ENCODE measurements at regions not wholly inside any gene's neighbourhood (a gene's known extent, or its start where the extent isn't known, plus 50 kb on each side); places are given as distances from the start of the nearest gene placed in this dataset.

DNA sequence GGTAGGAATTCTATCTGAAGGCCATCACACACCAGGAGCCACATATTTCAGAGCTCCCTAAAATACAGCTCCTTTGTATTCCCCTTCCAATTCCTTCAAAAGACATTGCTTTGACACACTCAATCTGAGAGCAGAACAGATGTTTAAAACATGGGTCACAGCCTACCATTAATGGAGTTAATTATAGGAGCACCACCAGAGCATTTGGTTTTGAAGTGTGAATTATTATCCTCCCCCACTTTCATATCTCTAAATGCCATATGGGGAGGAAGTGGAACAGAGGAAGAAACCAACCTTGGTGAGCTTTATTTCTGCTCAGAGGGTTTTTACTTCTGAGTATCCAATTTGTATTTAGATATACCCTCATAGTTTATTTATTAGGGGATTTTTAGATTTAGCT is 50.7 kb upstream of the TNFRSF21 start:
- ATAC-seq: no peak
- Mint-ChIP-seq H3K36me3 (no peaks in the 10 kb centered on the region), H3K9me3 (no peaks in the 10 kb centered on the region), H3K27ac (no peak overlapping the region), H3K4me3 (no peak overlapping the region), H3K27me3 (peaks cover 33% of the 10 kb centered on the region), H3K4me1 (peaks cover 8% of the 10 kb centered on the region)

DNA sequence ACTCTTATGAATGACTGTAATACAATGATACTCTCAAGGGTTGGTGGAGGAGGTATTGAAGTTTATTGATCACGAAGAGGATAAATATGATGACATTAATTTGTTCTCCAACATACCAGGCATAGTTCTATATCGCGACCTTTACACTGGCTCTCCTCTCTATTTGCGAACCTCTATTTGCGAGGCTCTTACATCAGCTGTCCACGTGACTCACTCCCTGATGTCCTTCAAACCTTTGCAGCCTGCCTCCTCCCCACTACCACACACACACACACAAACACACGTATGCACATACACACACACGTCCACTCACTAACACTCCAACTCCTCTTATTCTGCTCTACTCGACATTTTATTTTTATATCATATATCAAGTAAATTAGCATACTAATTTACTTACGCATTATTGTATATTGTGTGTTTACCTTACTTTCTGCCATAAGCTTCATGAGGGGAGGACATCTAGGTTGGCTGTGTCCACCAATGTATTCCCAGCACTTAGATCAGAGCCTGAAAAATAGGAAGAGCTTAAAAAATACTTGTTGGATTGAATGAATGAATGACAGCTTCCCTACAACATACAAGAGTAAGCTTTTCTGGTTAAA is 53.3 kb upstream of the TNFRSF21 start:
- H3K27ac Mint-ChIP-seq: no peak overlapping the region
- H3K4me3 Mint-ChIP-seq: no peak overlapping the region
- no peak for ATAC-seq
- no peaks in the 10 kb centered on the region for H3K36me3 Mint-ChIP-seq
- peaks cover 8% of the 10 kb centered on the region for H3K4me1 Mint-ChIP-seq
- peaks cover 33% of the 10 kb centered on the region for H3K27me3 Mint-ChIP-seq
- no peaks in the 10 kb centered on the region for H3K9me3 Mint-ChIP-seq

DNA sequence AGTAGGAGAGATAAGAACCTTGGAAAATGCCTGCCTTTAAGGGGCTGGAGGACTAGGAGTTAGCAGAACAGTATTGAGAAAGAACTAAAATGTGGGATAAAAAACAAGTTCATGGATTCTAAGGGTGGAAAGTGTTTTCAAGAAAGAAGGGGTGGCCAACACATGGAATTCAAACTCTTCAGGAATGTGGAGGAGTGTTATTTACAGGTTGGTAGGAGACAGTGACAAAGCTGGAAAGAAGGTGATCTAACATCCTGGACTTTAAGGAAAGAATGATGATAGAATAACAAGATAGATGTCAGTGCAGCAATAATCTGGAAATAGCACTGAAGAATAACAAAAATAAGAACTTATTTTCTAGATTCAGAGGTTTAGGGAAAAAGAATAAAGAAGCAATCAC is 54.0 kb upstream of the TNFRSF21 start:
- Mint-ChIP-seq H3K4me1 (peaks cover 8% of the 10 kb centered on the region), H3K4me3 (no peak overlapping the region), H3K27ac (no peak overlapping the region), H3K36me3 (no peaks in the 10 kb centered on the region), H3K9me3 (no peaks in the 10 kb centered on the region), H3K27me3 (peaks cover 33% of the 10 kb centered on the region)
- no peak for ATAC-seq

DNA sequence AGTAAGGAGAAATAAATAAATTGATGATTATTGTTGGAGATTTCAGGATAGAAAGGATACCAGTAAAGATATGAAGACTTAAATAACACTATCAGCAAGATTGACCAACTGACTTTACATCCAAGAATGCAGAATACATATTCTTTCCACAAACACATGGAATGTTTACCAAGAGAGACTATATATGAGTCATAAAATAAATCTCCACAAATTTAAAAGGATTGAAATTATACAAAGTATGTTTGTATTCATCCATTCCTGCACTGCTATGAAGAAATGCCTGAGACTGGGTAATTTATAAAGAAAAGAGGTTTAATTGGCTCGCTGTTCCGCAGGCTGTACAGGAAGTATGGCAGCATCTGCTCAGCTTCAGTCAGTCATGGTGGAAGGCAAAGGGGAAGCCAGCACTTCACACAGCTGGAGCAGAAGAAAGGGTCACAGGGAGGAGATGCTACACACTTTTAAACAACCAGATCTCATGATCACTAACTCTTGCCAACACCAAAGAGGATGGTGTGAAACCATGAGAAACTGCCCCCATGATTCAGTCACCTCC is 56.7 kb upstream of the TNFRSF21 start:
- ATAC-seq: no peak
- no peaks in the 10 kb centered on the region for H3K4me1 Mint-ChIP-seq
- H3K27me3 Mint-ChIP-seq: peaks cover 28% of the 10 kb centered on the region
- H3K9me3 Mint-ChIP-seq: no peaks in the 10 kb centered on the region
- no peak overlapping the region for H3K4me3 Mint-ChIP-seq
- no peaks in the 10 kb centered on the region for H3K36me3 Mint-ChIP-seq
- H3K27ac Mint-ChIP-seq: no peak overlapping the region

DNA sequence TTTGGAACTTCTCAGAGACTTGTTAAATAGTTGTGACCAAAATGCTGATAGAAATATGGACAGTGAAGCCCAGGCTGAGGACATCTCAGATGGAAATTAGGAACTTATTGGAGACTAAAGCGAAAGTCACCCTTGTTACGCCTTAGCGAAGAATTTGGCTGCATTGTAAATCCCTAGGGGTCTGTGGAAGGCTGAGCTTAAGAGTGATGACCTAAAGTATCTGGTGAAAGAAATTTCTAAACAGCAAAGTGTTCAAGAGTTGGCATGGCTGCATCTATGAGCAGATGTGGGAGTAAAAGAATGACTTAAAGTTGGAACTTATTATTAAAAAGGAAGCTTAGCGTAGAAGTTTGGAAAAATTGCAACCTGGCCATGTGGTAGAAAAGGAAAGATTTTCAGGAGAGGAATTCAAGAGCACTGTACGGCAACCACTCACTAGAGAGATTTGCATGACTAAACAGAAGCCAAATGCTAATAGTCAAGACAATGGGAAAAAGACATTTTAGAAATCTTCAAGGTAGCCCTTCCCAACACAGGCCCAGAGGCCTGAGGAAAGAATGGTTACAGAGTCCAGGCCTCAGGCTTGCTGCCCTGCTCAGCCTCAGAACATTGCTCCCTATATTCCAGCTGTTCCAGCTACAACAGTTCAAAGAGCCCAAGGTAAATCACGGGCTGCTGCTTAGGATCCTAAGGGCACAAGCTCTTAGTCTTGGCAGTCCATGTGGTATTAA is 61.6 kb upstream of the TNFRSF21 start:
- H3K36me3 Mint-ChIP-seq: no peaks in the 10 kb centered on the region
- H3K4me1 Mint-ChIP-seq: peaks cover 7% of the 10 kb centered on the region
- H3K9me3 Mint-ChIP-seq: no peaks in the 10 kb centered on the region
- no peak overlapping the region for H3K4me3 Mint-ChIP-seq
- no peak for ATAC-seq
- H3K27ac Mint-ChIP-seq: no peak overlapping the region
- no peaks in the 10 kb centered on the region for H3K27me3 Mint-ChIP-seq

DNA sequence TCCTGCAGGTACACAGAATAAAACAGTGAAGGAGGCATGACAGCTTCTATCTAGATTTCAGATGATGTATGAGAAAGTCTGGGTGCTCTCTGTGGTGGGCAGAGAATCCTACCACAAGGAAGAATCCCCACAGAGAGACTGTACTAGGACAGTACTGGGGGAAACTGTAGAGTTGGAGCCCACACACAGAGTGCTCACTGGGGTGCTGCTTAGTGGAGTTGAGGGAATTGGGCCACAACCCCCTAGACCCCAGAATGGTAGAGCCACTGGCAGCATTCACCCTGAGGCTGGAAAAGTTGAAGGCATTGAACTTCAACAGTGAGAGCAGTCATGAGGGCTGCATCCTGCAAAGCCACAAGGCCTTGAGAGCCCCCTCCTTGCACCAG is 62.2 kb upstream of the TNFRSF21 start:
- no peaks in the 10 kb centered on the region for H3K36me3 Mint-ChIP-seq
- peaks cover 7% of the 10 kb centered on the region for H3K4me1 Mint-ChIP-seq
- H3K4me3 Mint-ChIP-seq: no peak overlapping the region
- no peaks in the 10 kb centered on the region for H3K9me3 Mint-ChIP-seq
- ATAC-seq: peak; percentile 36
- H3K27me3 Mint-ChIP-seq: no peaks in the 10 kb centered on the region
- H3K27ac Mint-ChIP-seq: no peak overlapping the region

DNA sequence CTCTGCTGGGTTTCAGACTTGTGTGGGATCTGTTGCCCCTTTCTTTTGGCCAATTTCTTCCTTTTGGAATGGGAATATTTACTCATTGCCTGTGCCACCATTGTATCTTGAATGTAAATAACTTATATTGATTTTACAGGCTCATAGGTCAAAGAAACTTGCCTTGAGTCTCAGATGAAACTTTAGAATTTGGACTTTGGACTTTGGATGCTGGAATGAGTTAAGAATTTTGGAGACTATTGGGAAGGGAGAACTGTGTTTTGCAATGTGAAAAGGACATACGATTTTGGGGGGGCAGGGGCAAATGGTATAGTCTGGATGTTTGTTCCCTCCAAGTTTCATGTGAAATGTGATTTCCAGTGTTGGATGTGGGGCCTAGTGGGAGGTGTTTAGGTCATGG is 62.6 kb upstream of the TNFRSF21 start:
- no peaks in the 10 kb centered on the region for H3K9me3 Mint-ChIP-seq
- H3K36me3 Mint-ChIP-seq: no peaks in the 10 kb centered on the region
- peaks cover 7% of the 10 kb centered on the region for H3K4me1 Mint-ChIP-seq
- no peak overlapping the region for H3K4me3 Mint-ChIP-seq
- no peak for ATAC-seq
- no peaks in the 10 kb centered on the region for H3K27me3 Mint-ChIP-seq
- H3K27ac Mint-ChIP-seq: no peak overlapping the region

DNA sequence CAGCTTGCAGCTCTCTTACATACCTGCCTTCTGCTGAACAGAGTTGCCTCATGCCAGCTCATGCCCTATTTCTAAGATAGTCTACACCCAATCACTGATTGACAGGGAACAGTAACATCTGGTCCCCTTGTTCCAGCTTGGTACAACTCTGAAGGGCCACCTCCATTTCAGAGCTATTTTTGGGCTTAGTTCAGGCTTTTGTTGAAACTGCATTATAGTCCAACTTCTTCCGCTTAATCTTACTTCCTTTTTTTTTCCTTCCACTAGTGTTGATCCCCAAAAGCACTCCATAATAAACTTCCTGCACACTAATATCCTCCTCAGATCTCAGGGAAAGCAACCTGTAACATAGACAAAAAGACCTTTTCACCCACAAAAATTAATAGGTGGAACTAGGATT is 65.7 kb upstream of the TNFRSF21 start:
- Mint-ChIP-seq H3K4me3 (no peak overlapping the region), H3K4me1 (peaks cover 7% of the 10 kb centered on the region), H3K9me3 (no peaks in the 10 kb centered on the region), H3K36me3 (no peaks in the 10 kb centered on the region), H3K27me3 (peaks cover 12% of the 10 kb centered on the region), H3K27ac (no peak overlapping the region)
- no peak for ATAC-seq

DNA sequence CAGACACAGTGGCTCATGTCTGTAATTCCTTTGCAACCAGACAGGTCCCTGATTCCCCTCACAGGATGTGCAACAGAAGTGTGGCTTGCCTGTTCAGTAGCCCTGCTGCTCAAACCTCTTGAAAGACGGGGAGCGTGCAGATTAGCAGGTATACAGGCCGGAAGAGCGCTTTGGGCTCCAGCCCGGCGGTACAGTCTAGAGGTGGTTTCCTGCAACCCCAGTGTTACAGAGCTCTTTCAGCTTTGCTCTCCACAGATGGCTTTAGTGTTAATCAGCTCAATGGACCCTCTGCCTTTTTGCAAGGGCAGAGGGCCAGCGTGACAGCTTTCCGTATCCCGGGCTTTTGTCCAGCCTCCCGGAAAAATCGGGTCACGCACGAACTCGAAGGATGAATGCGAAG is 67.2 kb upstream of the TNFRSF21 start:
- no peaks in the 10 kb centered on the region for H3K36me3 Mint-ChIP-seq
- no peak overlapping the region for H3K4me3 Mint-ChIP-seq
- H3K27me3 Mint-ChIP-seq: peaks cover 20% of the 10 kb centered on the region
- peaks cover 7% of the 10 kb centered on the region for H3K4me1 Mint-ChIP-seq
- H3K27ac Mint-ChIP-seq: no peak overlapping the region
- ATAC-seq: no peak
- no peaks in the 10 kb centered on the region for H3K9me3 Mint-ChIP-seq

DNA sequence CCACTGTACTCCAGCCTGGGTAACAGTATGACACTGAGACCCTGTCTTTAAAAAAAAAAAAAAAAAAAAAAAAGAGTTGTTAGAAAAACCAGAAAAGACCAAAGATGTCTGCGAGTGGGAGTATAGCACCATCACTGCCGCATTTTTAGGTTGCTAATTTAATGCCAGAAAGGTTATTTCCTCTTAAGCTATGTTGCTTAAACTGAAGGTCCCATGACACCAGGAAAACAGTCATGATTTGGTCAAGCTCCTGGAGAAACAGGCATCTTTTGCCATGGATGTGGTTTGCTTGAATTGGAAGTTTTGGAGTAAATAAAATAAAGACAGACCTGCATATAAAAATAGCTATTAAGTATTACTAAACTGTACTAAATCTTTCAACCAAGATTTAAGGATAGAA is 68.3 kb upstream of the TNFRSF21 start:
- Mint-ChIP-seq H3K36me3 (no peaks in the 10 kb centered on the region), H3K27me3 (peaks cover 20% of the 10 kb centered on the region), H3K27ac (no peak overlapping the region), H3K4me3 (no peak overlapping the region), H3K9me3 (no peaks in the 10 kb centered on the region), H3K4me1 (peaks cover 7% of the 10 kb centered on the region)
- ATAC-seq: no peak

DNA sequence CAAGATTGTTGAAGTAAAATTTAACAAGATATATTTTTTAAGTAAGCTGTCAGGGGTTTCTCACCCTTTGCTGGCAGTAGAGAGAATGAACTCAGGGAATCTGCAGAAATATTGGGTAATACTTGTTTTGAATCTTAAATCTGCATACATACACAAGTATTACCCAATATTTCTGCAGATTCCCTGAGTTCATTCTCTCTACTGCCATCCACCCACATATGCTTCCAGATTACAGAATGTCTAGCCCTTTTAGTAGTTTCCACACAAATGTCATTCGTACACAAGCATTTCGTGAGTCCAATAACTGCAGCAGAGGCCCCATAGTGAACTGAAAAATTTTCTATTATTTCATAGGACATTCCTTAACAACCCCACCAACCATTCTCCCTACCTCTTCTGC is 69.6 kb upstream of the TNFRSF21 start:
- Mint-ChIP-seq H3K36me3 (no peaks in the 10 kb centered on the region), H3K9me3 (peaks cover 5% of the 10 kb centered on the region), H3K4me1 (peaks cover 7% of the 10 kb centered on the region), H3K27ac (no peak overlapping the region), H3K4me3 (no peak overlapping the region), H3K27me3 (peaks cover 20% of the 10 kb centered on the region)
- no peak for ATAC-seq

DNA sequence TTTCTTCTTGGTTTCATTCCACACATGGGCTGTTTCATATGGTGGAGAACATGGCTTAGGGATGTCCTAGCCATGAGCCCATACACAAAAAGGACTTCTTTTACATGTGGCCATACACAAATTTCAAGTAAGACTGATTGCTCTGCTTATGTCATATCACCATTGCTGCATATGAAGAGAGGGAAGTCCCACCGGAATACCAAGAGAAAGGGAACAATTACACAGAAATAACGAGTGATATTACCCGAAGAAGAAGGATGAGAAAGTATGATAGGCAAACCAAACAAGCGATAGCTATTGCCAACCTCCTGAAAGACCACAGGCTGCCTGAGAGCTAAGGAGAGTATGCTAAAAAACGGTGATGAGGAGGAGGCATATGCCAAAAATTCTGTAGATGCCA is 70.5 kb upstream of the TNFRSF21 start:
- Mint-ChIP-seq H3K36me3 (no peaks in the 10 kb centered on the region), H3K4me3 (no peak overlapping the region), H3K27ac (no peak overlapping the region), H3K27me3 (peaks cover 20% of the 10 kb centered on the region), H3K9me3 (peaks cover 5% of the 10 kb centered on the region), H3K4me1 (peaks cover 6% of the 10 kb centered on the region)
- ATAC-seq: no peak

DNA sequence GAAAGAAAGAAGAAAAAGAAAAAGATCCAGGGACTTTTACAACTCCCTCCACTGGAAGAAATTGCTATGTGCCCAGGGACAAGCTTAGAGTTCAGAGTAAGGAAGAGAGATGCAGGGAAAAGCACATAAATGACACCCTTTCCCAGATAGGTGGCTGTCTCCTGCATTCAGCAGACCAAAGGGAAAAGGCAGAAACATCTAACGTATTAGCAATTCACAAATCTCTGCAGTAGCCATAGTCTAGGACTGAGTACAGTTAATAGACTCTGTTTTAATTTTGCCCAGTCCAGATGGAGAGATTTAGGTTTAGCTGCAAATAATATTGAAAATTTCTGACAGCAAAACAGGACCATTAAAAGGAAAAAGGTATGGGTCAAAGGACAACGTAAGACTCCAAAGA is 71.3 kb upstream of the TNFRSF21 start:
- peaks cover 5% of the 10 kb centered on the region for H3K9me3 Mint-ChIP-seq
- no peak overlapping the region for H3K27ac Mint-ChIP-seq
- ATAC-seq: no peak
- no peaks in the 10 kb centered on the region for H3K4me1 Mint-ChIP-seq
- H3K4me3 Mint-ChIP-seq: no peak overlapping the region
- H3K36me3 Mint-ChIP-seq: no peaks in the 10 kb centered on the region
- peaks cover 20% of the 10 kb centered on the region for H3K27me3 Mint-ChIP-seq

DNA sequence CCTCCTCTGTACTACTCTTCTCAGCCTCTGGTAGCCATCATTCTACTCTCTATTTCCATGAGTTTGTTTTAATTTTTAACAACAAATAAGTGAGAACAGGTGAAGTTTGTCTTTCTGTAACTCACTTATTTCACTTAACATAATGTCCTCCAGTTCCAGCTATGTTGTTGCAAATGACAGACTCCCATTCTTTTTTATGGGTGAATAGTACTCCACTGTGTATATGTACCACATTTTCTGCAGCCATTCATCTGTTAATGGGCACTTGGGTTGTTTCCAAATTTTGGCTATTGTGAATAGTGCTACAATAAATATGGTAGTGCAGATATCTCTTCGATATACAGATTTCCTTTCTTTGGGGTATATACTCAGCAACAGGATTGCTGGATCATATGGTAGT is 73.7 kb upstream of the TNFRSF21 start:
- H3K4me1 Mint-ChIP-seq: no peaks in the 10 kb centered on the region
- no peak overlapping the region for H3K4me3 Mint-ChIP-seq
- H3K27ac Mint-ChIP-seq: no peak overlapping the region
- no peaks in the 10 kb centered on the region for H3K36me3 Mint-ChIP-seq
- H3K27me3 Mint-ChIP-seq: peaks cover 20% of the 10 kb centered on the region
- H3K9me3 Mint-ChIP-seq: peaks cover 9% of the 10 kb centered on the region
- ATAC-seq: no peak

DNA sequence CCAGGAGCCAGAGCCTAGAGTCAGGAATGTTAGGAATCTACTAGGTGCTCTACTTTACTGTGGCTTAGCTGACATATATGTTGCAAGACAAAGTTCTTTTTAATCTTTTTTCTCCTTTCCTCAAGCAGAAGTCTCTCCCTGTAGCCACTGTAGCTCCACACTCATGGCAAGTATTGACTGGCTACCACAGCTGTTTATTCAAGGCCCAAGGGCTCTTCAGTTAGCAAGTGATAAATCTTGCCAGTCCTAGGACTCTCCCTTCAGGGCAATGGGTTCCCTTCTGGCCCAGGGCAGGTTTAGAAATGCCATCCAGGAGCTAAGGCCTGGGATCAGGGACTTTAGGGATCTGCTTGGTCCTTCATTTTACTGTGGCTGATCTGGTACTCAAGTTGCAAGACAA is 82.0 kb upstream of the TNFRSF21 start:
- Mint-ChIP-seq H3K4me3 (no peak overlapping the region), H3K27ac (no peak overlapping the region), H3K36me3 (peaks cover 9% of the 10 kb centered on the region), H3K9me3 (peaks cover 26% of the 10 kb centered on the region), H3K4me1 (no peaks in the 10 kb centered on the region), H3K27me3 (peaks cover 36% of the 10 kb centered on the region)
- ATAC-seq: no peak

DNA sequence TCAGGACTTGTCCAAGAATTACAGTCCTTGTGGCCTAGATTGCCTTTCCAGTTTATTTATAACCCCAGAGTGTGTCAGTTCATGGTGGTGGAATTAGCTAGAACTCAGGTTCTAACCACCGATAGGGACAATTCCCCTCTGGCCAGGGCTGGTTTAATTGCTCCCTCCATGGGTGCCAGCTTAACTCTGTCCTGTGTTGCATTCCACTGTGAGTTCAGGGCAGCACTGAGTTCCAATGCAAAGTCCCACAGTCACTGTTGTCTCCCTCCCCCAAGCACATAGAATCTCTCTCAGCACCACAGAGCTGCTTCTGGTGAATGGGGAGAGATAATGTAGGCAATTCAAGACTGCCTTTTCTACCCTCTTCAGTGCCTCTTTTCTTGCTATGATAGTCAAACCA is 82.5 kb upstream of the TNFRSF21 start:
- no peaks in the 10 kb centered on the region for H3K4me1 Mint-ChIP-seq
- no peak for ATAC-seq
- no peak overlapping the region for H3K4me3 Mint-ChIP-seq
- peaks cover 9% of the 10 kb centered on the region for H3K36me3 Mint-ChIP-seq
- peaks cover 41% of the 10 kb centered on the region for H3K27me3 Mint-ChIP-seq
- H3K9me3 Mint-ChIP-seq: peaks cover 22% of the 10 kb centered on the region
- H3K27ac Mint-ChIP-seq: no peak overlapping the region

Measured in stimulated activated memory B cell treated with anti-CD40 and anti-IgM and Interleukin-4, amounts not matched to agents 10 μg/mL and 1 μg/mL and 100 μg/mL, for 72 hours (primary cell).